IMR-90 (cell line): ENCODE measurements at regions not wholly inside any gene's neighbourhood (a gene's known extent, or its start where the extent isn't known, plus 50 kb on each side); places are given as distances from the start of the nearest gene placed in this dataset.

Experiments used
- ATAC-seq: fragments of 200-7000 bp; cut with Tn5 transposase; 2 replicates; pipeline ENCODE4 v1.9.1; 2020; ENCODE audit warnings: low read depth, mild to moderate bottlenecking, moderate library complexity
- BruUV-seq: library from RNA; stranded (reverse); fragments of 400-500 nt; replicated peaks from 2 replicates; lab custom pipeline; 2021; lab: Mats Ljungman, UMichigan
- CTCF ChIA-PET: fragments of 300-600 bp; formaldehyde crosslinking; extraction: SDS; loops from one replicate; lab custom pipeline; 2021; ENCODE audit warnings: antibody characterized with exemption; lab: Yijun Ruan, JAX
- POLR2A ChIA-PET: fragments of 300-600 bp; sonication (Branson Sonifier 250); formaldehyde crosslinking; loops from one replicate; lab custom pipeline; 2022; ENCODE audit warnings: antibody characterized with exemption; ENCODE audit not compliant: unreplicated experiment; lab: Charles Lee
- DNase-seq: peaks from one replicate; pipeline ENCODE4 v3.0.0; 2013
- H2AFZ ChIP-seq: replicated peaks from 2 replicates; pipeline ENCODE3; 2013; ENCODE audit warnings: low read length, mild to moderate bottlenecking; ENCODE audit not compliant: poor library complexity
- H2AK5ac ChIP-seq: 2 replicates; pipeline ENCODE4 v1.6.1; 2013; ENCODE audit warnings: low read depth, low read length, inconsistent platforms
- H2AK9ac ChIP-seq: replicated peaks from 2 replicates; pipeline ENCODE3; 2013; ENCODE audit warnings: mild to moderate bottlenecking, low read depth, low read length, moderate library complexity; ENCODE audit not compliant: poor library complexity
- H2BK120ac ChIP-seq: 2 replicates; pipeline ENCODE4 v1.6.1; 2013; ENCODE audit warnings: low read depth, low read length, inconsistent platforms
- H2BK15ac ChIP-seq: 3 replicates; pipeline ENCODE4 v1.6.1; 2013; ENCODE audit warnings: low read depth, low read length, inconsistent platforms
- H2BK20ac ChIP-seq: 2 replicates; pipeline ENCODE4 v1.6.1; 2013; ENCODE audit warnings: low read depth, mild to moderate bottlenecking, inconsistent platforms, low read length, moderate library complexity
- H2BK5ac ChIP-seq: 2 replicates; pipeline ENCODE4 v1.6.1; 2013; ENCODE audit warnings: mild to moderate bottlenecking, low read depth, low read length, inconsistent platforms; ENCODE audit not compliant: poor library complexity, severe bottlenecking
- H3K14ac ChIP-seq: replicated peaks from 2 replicates; pipeline ENCODE4 v1.6.1; 2013; ENCODE audit warnings: low read depth, low read length, inconsistent platforms
- H3K18ac ChIP-seq: 2 replicates; pipeline ENCODE4 v1.6.1; 2013; ENCODE audit warnings: low read depth, low read length, control low read depth
- H3K23ac ChIP-seq: 2 replicates; pipeline ENCODE4 v1.6.1; 2013; ENCODE audit warnings: low read depth, low read length, inconsistent platforms
- H3K27ac ChIP-seq: 2 replicates; pipeline ENCODE4 v1.5.1; 2013; ENCODE audit warnings: mild to moderate bottlenecking, control low read depth, low read length; ENCODE audit not compliant: insufficient read depth
- H3K27me3 ChIP-seq: 2 replicates; pipeline ENCODE4 v1.6.1; 2013; ENCODE audit warnings: low read length; ENCODE audit not compliant: control insufficient read depth, insufficient read depth
- H3K36me3 ChIP-seq: 2 replicates; pipeline ENCODE4 v1.6.1; 2013; ENCODE audit warnings: low read length, mixed read lengths; ENCODE audit not compliant: control insufficient read depth, insufficient read depth
- H3K4ac ChIP-seq: 2 replicates; pipeline ENCODE4 v1.6.1; 2013; ENCODE audit warnings: low read depth, low read length, inconsistent platforms
- H3K4me1 ChIP-seq: 2 replicates; pipeline ENCODE4 v1.6.1; 2013; ENCODE audit warnings: low read length, mixed read lengths; ENCODE audit not compliant: control insufficient read depth, insufficient read depth
- H3K4me2 ChIP-seq: 2 replicates; pipeline ENCODE4 v1.6.1; 2013; ENCODE audit warnings: low read depth, mild to moderate bottlenecking, control low read depth, low read length, moderate library complexity
- H3K4me3 ChIP-seq: 2 replicates; pipeline ENCODE4 v1.5.1; 2013; ENCODE audit warnings: low read depth, mild to moderate bottlenecking, control low read depth, low read length, moderate library complexity; ENCODE audit not compliant: insufficient read depth
- H3K56ac ChIP-seq: 2 replicates; pipeline ENCODE4 v1.6.1; 2013; ENCODE audit warnings: low read length, inconsistent platforms; ENCODE audit not compliant: insufficient read depth; ENCODE audit errors: extremely low read depth
- H3K79me1 ChIP-seq, 2 experiments: 2 replicates each; pipeline ENCODE4 v1.6.1; 2013; ENCODE audit warnings: low read length in 2 of 2, inconsistent platforms in 1 of 2, low read depth in 1 of 2
- H3K9ac ChIP-seq: 2 replicates; pipeline ENCODE4 v1.6.1; 2013; ENCODE audit warnings: low read depth, low read length, control low read depth
- H3K9me1 ChIP-seq: 2 replicates; pipeline ENCODE4 v1.6.1; 2013; ENCODE audit warnings: low read length, inconsistent platforms; ENCODE audit not compliant: insufficient read depth
- H3K9me3 ChIP-seq: 2 replicates; pipeline ENCODE4 v1.6.1; 2013; ENCODE audit warnings: low read length; ENCODE audit not compliant: control insufficient read depth, insufficient read depth
- H4K20me1 ChIP-seq: 2 replicates; pipeline ENCODE4 v1.6.1; 2013; ENCODE audit warnings: low read length, inconsistent platforms; ENCODE audit not compliant: insufficient read depth
- H4K5ac ChIP-seq: 2 replicates; pipeline ENCODE4 v1.6.1; 2013; ENCODE audit warnings: mild to moderate bottlenecking, low read depth, low read length, control low read depth
- H4K8ac ChIP-seq, 2 experiments: 2 replicates each; pipeline ENCODE4 v1.6.1; 2013; ENCODE audit warnings: low read depth in 2 of 2, low read length in 2 of 2, control low read depth in 1 of 2, inconsistent platforms in 1 of 2
- H4K91ac ChIP-seq: 2 replicates; pipeline ENCODE4 v1.6.1; 2013; ENCODE audit warnings: low read depth, low read length, inconsistent platforms; ENCODE audit not compliant: insufficient read depth
- CEBPB ChIP-seq: IDR thresholded peaks from 2 replicates; pipeline ENCODE4 v1.6.1; 2012; ENCODE audit warnings: low read depth, low read length, improper control_type of control experiment
- CHD1 ChIP-seq: IDR thresholded peaks from 2 replicates; pipeline ENCODE4 v1.6.1; 2012; ENCODE audit warnings: low read depth, low read length, improper control_type of control experiment
- FOS ChIP-seq: fragments of 150-350 bp; IDR thresholded peaks from 2 replicates; pipeline ENCODE4 v1.6.1; 2016; ENCODE audit warnings: low read depth, low read length
- MAZ ChIP-seq: IDR thresholded peaks from 2 replicates; pipeline ENCODE4 v1.6.1; 2012; ENCODE audit warnings: low read depth, mild to moderate bottlenecking, low read length, improper control_type of control experiment, moderate library complexity, borderline replicate concordance
- MXI1 ChIP-seq: IDR thresholded peaks from 2 replicates; pipeline ENCODE4 v1.6.1; 2012; ENCODE audit warnings: low read depth, mild to moderate bottlenecking, low read length, moderate library complexity, borderline replicate concordance
- POLR2A ChIP-seq: IDR thresholded peaks from 2 replicates; pipeline ENCODE4 v1.6.1; 2012; ENCODE audit warnings: mild to moderate bottlenecking, low read depth, low read length
- RAD21 ChIP-seq: IDR thresholded peaks from 2 replicates; pipeline ENCODE4 v1.6.1; 2012; ENCODE audit warnings: low read length, improper control_type of control experiment
- RCOR1 ChIP-seq: IDR thresholded peaks from 2 replicates; pipeline ENCODE4 v1.6.1; 2012; ENCODE audit warnings: mild to moderate bottlenecking, low read length, improper control_type of control experiment; ENCODE audit not compliant: insufficient replicate concordance
- SMC3 ChIP-seq: fragments of 150-350 bp; IDR thresholded peaks from 2 replicates; pipeline ENCODE4 v1.6.1; 2016; ENCODE audit warnings: low read depth, mild to moderate bottlenecking, antibody characterized with exemption, low read length, moderate library complexity
- USF2 ChIP-seq: fragments of 150-350 bp; IDR thresholded peaks from 2 replicates; pipeline ENCODE4 v1.6.1; 2017; ENCODE audit warnings: mild to moderate bottlenecking, antibody characterized with exemption, low read length, low read depth
- WGBS, 2 experiments: methylation state at CpG; one replicate each; pipeline versions ENCODE4 v1.1.5 to v1.1.7; 2013; ENCODE audit warnings: missing lambda C conversion rate in 2 of 2; ENCODE audit not compliant: insufficient read length in 1 of 2; ENCODE audit errors: extremely low coverage in 2 of 2; 5-methylcytosine and 5-hydroxymethylcytosine counted together
- dilution Hi-C: fragments of 300-500 bp; cut with HindIII; formaldehyde crosslinking; loops from one replicate; pipeline ENCODE4 v1.14.3; 2018; ENCODE audit warnings: low sequenced_read_pairs; ENCODE audit not compliant: unreplicated experiment
- in situ Hi-C: fragments of 300-500 bp; cut with MboI; formaldehyde crosslinking; loops from 3 replicates; pipeline ENCODE4 v1.14.3; 2019; ENCODE audit warnings: low sequenced_read_pairs, inconsistent platforms, mixed read lengths
- intact Hi-C: fragments of 100-400 bp; cut with micrococcal nuclease; formaldehyde crosslinking; loops from 2 replicates; pipeline ENCODE4 v1.10.0; 2022
- TF ChIP-seq, protein P1 (sequence below): conservative IDR thresholded peaks from 2 replicates; pipeline ENCODE4 v1.5.1; 2012; ENCODE audit warnings: mild to moderate bottlenecking, low read depth, low read length, improper control_type of control experiment
- TF ChIP-seq, protein P2 (sequence below): fragments of 150-350 bp; IDR thresholded peaks from 2 replicates; pipeline ENCODE4 v1.6.1; 2016; ENCODE audit warnings: low read depth, mild to moderate bottlenecking, low read length, moderate library complexity, borderline replicate concordance

DNA sequence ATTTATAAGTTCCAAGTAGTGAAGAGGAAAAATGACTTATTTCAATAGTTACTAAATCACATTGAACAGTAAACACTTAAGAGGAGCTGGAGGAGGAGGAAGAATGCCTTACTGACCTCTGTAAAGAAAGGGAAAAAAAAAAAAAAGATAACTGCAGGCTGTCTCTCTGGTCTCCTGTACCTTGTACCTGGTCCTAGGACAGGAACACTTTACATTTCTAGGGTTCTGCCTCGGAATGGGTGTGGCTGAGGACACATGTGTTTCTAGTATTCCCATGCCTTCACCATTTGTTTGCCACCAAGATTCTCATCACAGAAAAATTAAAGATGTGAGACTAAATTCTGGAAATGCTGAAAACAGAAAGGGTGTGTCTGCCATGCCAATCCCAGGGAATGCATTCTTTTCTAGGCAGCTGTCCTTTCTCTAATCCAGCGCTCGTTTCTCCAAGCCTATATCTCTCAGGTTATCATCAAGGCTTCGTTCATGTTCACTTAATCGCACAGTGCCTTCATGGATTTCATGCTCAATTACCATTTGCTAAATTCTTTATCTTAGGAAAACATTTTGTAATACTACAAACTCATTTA is 1208.3 kb downstream of the OTOL1 start:
- 80% methylated on average over 2 of the region's 5 CpGs; no CpG with 5 or more reads in 1 of the 2 experiments for WGBS, 2 experiments
- CTCF ChIA-PET: no interaction called here
- no peak for DNase-seq

More for the DNA sequence above, 1208.3 kb downstream of the OTOL1 start:
- H3K9me3 ChIP-seq: no peaks in the 10 kb centered on the region
- H2BK120ac ChIP-seq: no peak overlapping the region
- H4K20me1 ChIP-seq: no peaks in the 10 kb centered on the region
- no peak overlapping the region for H2BK5ac ChIP-seq
- H2AFZ ChIP-seq: no peak overlapping the region
- no peak overlapping the region for H2AK9ac ChIP-seq
- H3K23ac ChIP-seq: no peak overlapping the region
- intact Hi-C loops: no loop called here
- H3K14ac ChIP-seq: no peak overlapping the region
- H3K79me1 ChIP-seq: no peaks in the 10 kb centered on the region
- no TSS peak for BruUV-seq
- H3K4me2 ChIP-seq: no peak overlapping the region
- no peak for ATAC-seq
- H3K4me3 ChIP-seq: no peak overlapping the region
- no peak overlapping the region for H3K56ac ChIP-seq
- no peaks in the 10 kb centered on the region for H3K27me3 ChIP-seq
- H2AK5ac ChIP-seq: no peak overlapping the region
- POLR2A ChIA-PET: no interaction called here
- no peak overlapping the region for H2BK20ac ChIP-seq
- no peak overlapping the region for H3K27ac ChIP-seq
- no peak overlapping the region for H4K5ac ChIP-seq
- dilution Hi-C loops: no loop called here
- H3K4ac ChIP-seq: no peak overlapping the region
- H3K18ac ChIP-seq: no peak overlapping the region
- no peaks in the 10 kb centered on the region for H3K9me1 ChIP-seq
- TF ChIP-seq USF2: no peak
- no peak for TF ChIP-seq MXI1
- no peak for TF ChIP-seq SMC3
- TF ChIP-seq FOS: no peak
- TF ChIP-seq MAZ: no peak
- no peak for TF ChIP-seq RCOR1
- TF ChIP-seq CEBPB: no peak
- no peak for TF ChIP-seq POLR2A
- TF ChIP-seq, protein P1, sequence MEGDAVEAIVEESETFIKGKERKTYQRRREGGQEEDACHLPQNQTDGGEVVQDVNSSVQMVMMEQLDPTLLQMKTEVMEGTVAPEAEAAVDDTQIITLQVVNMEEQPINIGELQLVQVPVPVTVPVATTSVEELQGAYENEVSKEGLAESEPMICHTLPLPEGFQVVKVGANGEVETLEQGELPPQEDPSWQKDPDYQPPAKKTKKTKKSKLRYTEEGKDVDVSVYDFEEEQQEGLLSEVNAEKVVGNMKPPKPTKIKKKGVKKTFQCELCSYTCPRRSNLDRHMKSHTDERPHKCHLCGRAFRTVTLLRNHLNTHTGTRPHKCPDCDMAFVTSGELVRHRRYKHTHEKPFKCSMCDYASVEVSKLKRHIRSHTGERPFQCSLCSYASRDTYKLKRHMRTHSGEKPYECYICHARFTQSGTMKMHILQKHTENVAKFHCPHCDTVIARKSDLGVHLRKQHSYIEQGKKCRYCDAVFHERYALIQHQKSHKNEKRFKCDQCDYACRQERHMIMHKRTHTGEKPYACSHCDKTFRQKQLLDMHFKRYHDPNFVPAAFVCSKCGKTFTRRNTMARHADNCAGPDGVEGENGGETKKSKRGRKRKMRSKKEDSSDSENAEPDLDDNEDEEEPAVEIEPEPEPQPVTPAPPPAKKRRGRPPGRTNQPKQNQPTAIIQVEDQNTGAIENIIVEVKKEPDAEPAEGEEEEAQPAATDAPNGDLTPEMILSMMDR: no peak
- no peak for TF ChIP-seq CHD1
- TF ChIP-seq, protein P2, sequence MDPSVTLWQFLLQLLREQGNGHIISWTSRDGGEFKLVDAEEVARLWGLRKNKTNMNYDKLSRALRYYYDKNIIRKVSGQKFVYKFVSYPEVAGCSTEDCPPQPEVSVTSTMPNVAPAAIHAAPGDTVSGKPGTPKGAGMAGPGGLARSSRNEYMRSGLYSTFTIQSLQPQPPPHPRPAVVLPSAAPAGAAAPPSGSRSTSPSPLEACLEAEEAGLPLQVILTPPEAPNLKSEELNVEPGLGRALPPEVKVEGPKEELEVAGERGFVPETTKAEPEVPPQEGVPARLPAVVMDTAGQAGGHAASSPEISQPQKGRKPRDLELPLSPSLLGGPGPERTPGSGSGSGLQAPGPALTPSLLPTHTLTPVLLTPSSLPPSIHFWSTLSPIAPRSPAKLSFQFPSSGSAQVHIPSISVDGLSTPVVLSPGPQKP: no peak
- no peak for TF ChIP-seq RAD21
- H3K9ac ChIP-seq: no peak overlapping the region
- H3K36me3 ChIP-seq: no peaks in the 10 kb centered on the region
- no peak overlapping the region for H4K91ac ChIP-seq
- no peak overlapping the region for H2BK15ac ChIP-seq
- H4K8ac ChIP-seq: no peak overlapping the region
- no peaks in the 10 kb centered on the region for H3K4me1 ChIP-seq
- in situ Hi-C loops: no loop called here
